A673 (cell line): ENCODE measurements at regions not wholly inside any gene's neighbourhood (a gene's known extent, or its start where the extent isn't known, plus 50 kb on each side); places are given as distances from the start of the nearest gene placed in this dataset.

Experiments used
- BruUV-seq: library from RNA; stranded (reverse); fragments of 400-500 nt; replicated peaks from 2 replicates; lab custom pipeline; 2021; lab: Mats Ljungman, UMichigan
- CTCF ChIA-PET: fragments of 300-600 bp; sonication (Branson Sonifier 250); formaldehyde crosslinking; loops from one replicate; lab custom pipeline; 2022; ENCODE audit warnings: antibody characterized with exemption; lab: Charles Lee
- POLR2A ChIA-PET: fragments of 300-600 bp; sonication (Branson Sonifier 250); formaldehyde crosslinking; loops from one replicate; lab custom pipeline; 2022; ENCODE audit warnings: antibody characterized with exemption; ENCODE audit not compliant: low non-redundant PET; lab: Charles Lee
- DNase-seq: peaks from one replicate; pipeline ENCODE4 v3.0.0-alpha.2; 2015; ENCODE audit warnings: low spot score
- H3K27ac ChIP-seq: fragments of 200-600 bp; sonication (generic); 2 replicates; pipeline ENCODE4 v1.5.1; 2016; ENCODE audit warnings: mixed run types, low read depth, mild to moderate bottlenecking, mixed read lengths, antibody characterized with exemption, low read length; ENCODE audit not compliant: poor library complexity, severe bottlenecking
- H3K27me3 ChIP-seq: fragments of 200-600 bp; sonication (generic); replicated peaks from 2 replicates; pipeline ENCODE4 v1.6.1; 2017; ENCODE audit warnings: mixed run types, low read depth, mild to moderate bottlenecking, mixed read lengths, antibody characterized with exemption, low read length; ENCODE audit not compliant: insufficient read depth, poor library complexity
- H3K36me3 ChIP-seq: fragments of 200-600 bp; sonication (generic); 2 replicates; pipeline ENCODE4 v1.6.1; 2016; ENCODE audit warnings: mixed run types, mild to moderate bottlenecking, mixed read lengths, antibody characterized with exemption, low read length; ENCODE audit not compliant: insufficient read depth, poor library complexity, severe bottlenecking
- H3K4me1 ChIP-seq: fragments of 200-600 bp; sonication (generic); 2 replicates; pipeline ENCODE4 v1.6.1; 2017; ENCODE audit warnings: mixed run types, mild to moderate bottlenecking, mixed read lengths, antibody characterized with exemption, low read length; ENCODE audit not compliant: insufficient read depth, poor library complexity, severe bottlenecking
- H3K4me3 ChIP-seq: fragments of 200-600 bp; sonication (generic); 2 replicates; pipeline ENCODE4 v1.5.1; 2016; ENCODE audit warnings: low read depth, mixed run types, mild to moderate bottlenecking, mixed read lengths, low read length; ENCODE audit not compliant: poor library complexity, severe bottlenecking
- H3K9me3 ChIP-seq: fragments of 200-600 bp; sonication (generic); 2 replicates; pipeline ENCODE4 v1.6.1; 2016; ENCODE audit warnings: mixed run types, low read depth, mild to moderate bottlenecking, mixed read lengths, antibody characterized with exemption, low read length; ENCODE audit not compliant: poor library complexity, severe bottlenecking
- CTCF ChIP-seq: fragments of 300-800, 200-600 bp; sonication (generic); conservative IDR thresholded peaks from 2 replicates; pipeline ENCODE4 v1.5.1; 2017; ENCODE audit warnings: low read depth, mild to moderate bottlenecking, antibody characterized with exemption, low read length, moderate library complexity, mixed read lengths
- EZH2 ChIP-seq: fragments of 200-600 bp; sonication (generic); IDR thresholded peaks from 2 replicates; pipeline ENCODE4 v1.6.1; 2017; ENCODE audit warnings: borderline replicate concordance, low read depth, mild to moderate bottlenecking, mixed read lengths, antibody characterized with exemption, low read length; ENCODE audit not compliant: poor library complexity, severe bottlenecking
- intact Hi-C: fragments of 100-400 bp; cut with micrococcal nuclease; formaldehyde crosslinking; loops from one replicate; pipeline ENCODE4 v1.10.0; 2022; ENCODE audit not compliant: unreplicated experiment

DNA sequence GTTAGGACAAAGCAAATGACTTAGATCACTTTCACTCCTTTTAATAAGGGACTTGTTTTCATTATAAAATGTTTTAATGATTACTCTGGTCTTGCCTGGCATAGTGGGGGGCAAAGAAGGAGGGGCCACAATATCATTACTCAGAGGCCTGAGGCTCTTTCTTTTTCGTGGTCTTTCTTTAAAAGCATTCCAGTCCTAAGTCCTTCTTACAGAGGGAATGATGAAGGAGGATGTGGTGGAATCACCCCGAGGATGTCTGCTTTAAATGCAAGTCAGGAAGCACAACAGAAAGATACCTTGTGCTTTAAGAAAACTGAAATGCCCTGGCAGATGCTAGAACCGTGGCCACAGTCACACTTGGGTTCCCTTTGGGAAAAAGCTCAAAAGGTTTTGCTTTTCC, 379.1 kb downstream of the INHBA start:
- H3K27me3 ChIP-seq: no peaks in the 10 kb centered on the region
- no peak overlapping the region for H3K27ac ChIP-seq
- no peak for DNase-seq
- no TSS peak for BruUV-seq
- no peak for TF ChIP-seq EZH2
- TF ChIP-seq CTCF: no peak
- ChIA-PET POLR2A (no interaction called here), CTCF (no interaction called here)
- no peaks in the 10 kb centered on the region for H3K4me1 ChIP-seq
- intact Hi-C loops: no loop called here
- H3K4me3 ChIP-seq: no peak overlapping the region
- H3K36me3 ChIP-seq: no peaks in the 10 kb centered on the region
- H3K9me3 ChIP-seq: no peaks in the 10 kb centered on the region

- BruUV-seq: no TSS peak
- DNase-seq: no peak
- no peaks in the 10 kb centered on the region for H3K27me3 ChIP-seq
- ChIA-PET POLR2A (no interaction called here), CTCF (no interaction called here)
- no peak for TF ChIP-seq EZH2
- TF ChIP-seq CTCF: no peak
- no peaks in the 10 kb centered on the region for H3K9me3 ChIP-seq
- intact Hi-C loops: no loop called here
- H3K36me3 ChIP-seq: no peaks in the 10 kb centered on the region
- H3K4me3 ChIP-seq: no peak overlapping the region
- H3K4me1 ChIP-seq: no peaks in the 10 kb centered on the region
- no peak overlapping the region for H3K27ac ChIP-seq
These were observed 383.3 kb downstream of the INHBA start for GRCh38 chr7:41319581-41319980.

DNA sequence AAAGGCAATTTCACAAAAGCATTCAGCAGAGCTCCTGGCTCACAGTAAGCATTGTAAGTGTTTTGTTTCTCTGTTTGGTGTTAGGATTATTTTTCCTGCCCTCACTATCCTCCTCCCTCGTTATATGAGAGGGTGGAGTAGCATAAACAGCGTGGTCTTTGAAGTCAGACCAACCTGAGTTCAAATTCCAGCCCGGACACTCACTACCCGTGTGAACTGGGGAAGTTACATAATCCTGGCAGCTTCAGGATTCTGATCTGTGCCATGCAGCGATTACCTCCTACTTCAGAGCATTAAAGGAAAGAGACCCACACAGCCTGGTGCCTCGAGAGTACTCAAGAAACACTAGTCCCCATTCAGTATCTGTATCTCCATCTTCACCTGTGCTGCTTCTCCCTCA, 386.5 kb downstream of the INHBA start:
- no peak for TF ChIP-seq CTCF
- no peak for TF ChIP-seq EZH2
- CTCF ChIA-PET: no interaction called here
- no peaks in the 10 kb centered on the region for H3K36me3 ChIP-seq
- no peak overlapping the region for H3K4me3 ChIP-seq
- POLR2A ChIA-PET: no interaction called here
- no TSS peak for BruUV-seq
- H3K27ac ChIP-seq: no peak overlapping the region
- H3K27me3 ChIP-seq: no peaks in the 10 kb centered on the region
- H3K4me1 ChIP-seq: no peaks in the 10 kb centered on the region
- no peak for DNase-seq
- H3K9me3 ChIP-seq: no peaks in the 10 kb centered on the region
- intact Hi-C loops: no loop called here
